HG03565 (cell line): ENCODE measurements at regions not wholly inside any gene's neighbourhood (a gene's known extent, or its start where the extent isn't known, plus 50 kb on each side); places are given as distances from the start of the nearest gene placed in this dataset.
A peak's percentile ranks its signal among the peaks of the same experiment; 100 is the strongest.

ENCODE experiments used
- ATAC-seq: cut with Tn5 transposase; IDR thresholded peaks from one replicate; pipeline ENCODE4 v1.9.1; 2021; ENCODE audit warnings: mild to moderate bottlenecking, moderate library complexity; ENCODE audit not compliant: unreplicated experiment

GRCh38 chr4:46594661-46595060 lies 204.7 kb upstream of the GABRA2 start:
- no peak for ATAC-seq

GRCh38 chr4:46586566-46586965 lies 196.6 kb upstream of the GABRA2 start:
- no peak for ATAC-seq

GRCh38 chr4:46581677-46582076 lies 191.7 kb upstream of the GABRA2 start:
- no peak for ATAC-seq

GRCh38 chr4:46554760-46555465 lies 165.0 kb upstream of the GABRA2 start:
- ATAC-seq, result no peak

- peak; percentile 57 for ATAC-seq
Measured at GRCh38 chr4:46550471-46550870, 160.5 kb upstream of the GABRA2 start.

GRCh38 chr4:46549125-46549524 lies 159.2 kb upstream of the GABRA2 start:
- ATAC-seq, result no peak

- ATAC-seq, result no peak
Measured at GRCh38 chr4:46524751-46525150, 134.8 kb upstream of the GABRA2 start.

GRCh38 chr4:46520361-46520760 lies 130.4 kb upstream of the GABRA2 start:
- ATAC-seq, result no peak

GRCh38 chr4:46515940-46516339 lies 126.0 kb upstream of the GABRA2 start:
- ATAC-seq, result no peak

GRCh38 chr4:46508216-46508615 lies 118.3 kb upstream of the GABRA2 start:
- no peak for ATAC-seq

GRCh38 chr4:46506876-46507275 lies 116.9 kb upstream of the GABRA2 start:
- no peak for ATAC-seq

- no peak for ATAC-seq
Measured at GRCh38 chr4:46505131-46505530, 115.2 kb upstream of the GABRA2 start.

GRCh38 chr4:46503739-46504138 lies 113.8 kb upstream of the GABRA2 start:
- ATAC-seq, result no peak

- no peak for ATAC-seq
Measured at GRCh38 chr4:46492394-46492793, 102.5 kb upstream of the GABRA2 start.

- ATAC-seq, result no peak
Measured at GRCh38 chr4:46491455-46491854, 101.5 kb upstream of the GABRA2 start.

- ATAC-seq, result no peak
Measured at GRCh38 chr4:46484881-46485280, 95.0 kb upstream of the GABRA2 start.

GRCh38 chr4:46462733-46463132 lies 72.8 kb upstream of the GABRA2 start:
- ATAC-seq, result no peak

- ATAC-seq, result no peak
Measured at GRCh38 chr4:46459308-46459707, 69.4 kb upstream of the GABRA2 start.

- ATAC-seq, result no peak
Measured at GRCh38 chr4:46450556-46450955, 60.6 kb upstream of the GABRA2 start.

GRCh38 chr4:46445710-46446314 lies 55.9 kb upstream of the GABRA2 start:
- no peak for ATAC-seq

GRCh38 chr4:46444318-46445000 lies 54.5 kb upstream of the GABRA2 start:
- ATAC-seq, result no peak

- no peak for ATAC-seq
Measured at GRCh38 chr4:46442963-46443362, 53.0 kb upstream of the GABRA2 start.
